Panc1 (cell line): ENCODE measurements at regions not wholly inside any gene's neighbourhood (a gene's known extent, or its start where the extent isn't known, plus 50 kb on each side); places are given as distances from the start of the nearest gene placed in this dataset.

ENCODE experiments used
- ATAC-seq: fragments of 200-7000 bp; cut with Tn5 transposase; 2 replicates; pipeline ENCODE4 v1.9.1; 2020; ENCODE audit warnings: mild to moderate bottlenecking, moderate library complexity
- BruUV-seq: library from RNA; stranded (reverse); fragments of 400-500 nt; replicated peaks from 2 replicates; lab custom pipeline; 2021; lab: Mats Ljungman, UMichigan
- CTCF ChIA-PET: fragments of 300-600 bp; sonication (Branson Sonifier 250); formaldehyde crosslinking; loops from one replicate; lab custom pipeline; 2022; ENCODE audit warnings: antibody characterized with exemption; lab: Charles Lee
- POLR2A ChIA-PET: fragments of 300-600 bp; sonication (Branson Sonifier 250); formaldehyde crosslinking; loops from one replicate; lab custom pipeline; 2022; ENCODE audit warnings: antibody characterized with exemption; lab: Charles Lee
- DNase-seq: peaks from one replicate; pipeline ENCODE4 v3.0.0-alpha.2; 2010; ENCODE audit warnings: low read depth, low spot score
- H3K27ac ChIP-seq: 2 replicates; pipeline ENCODE4 v1.5.1; 2011; ENCODE audit warnings: mild to moderate bottlenecking, low read length, inconsistent platforms
- H3K27me3 ChIP-seq: fragments of 200-500 bp; sonication (Bioruptor generic); 2 replicates; pipeline ENCODE4 v1.6.0; 2014; ENCODE audit warnings: low read length, inconsistent platforms; ENCODE audit not compliant: control insufficient read depth, insufficient read depth
- H3K36me3 ChIP-seq: fragments of 200-500 bp; sonication (Bioruptor generic); 2 replicates; pipeline ENCODE4 v1.5.1; 2014; ENCODE audit warnings: inconsistent platforms, mild to moderate bottlenecking, low read length, moderate library complexity; ENCODE audit not compliant: control insufficient read depth, insufficient read depth
- H3K4me1 ChIP-seq: 2 replicates; pipeline ENCODE4 v1.5.1; 2011; ENCODE audit warnings: inconsistent platforms, mild to moderate bottlenecking, low read length, moderate library complexity; ENCODE audit not compliant: control insufficient read depth, insufficient read depth
- H3K4me3 ChIP-seq, 2 experiments: 2 replicates each; pipeline ENCODE4 v1.5.1; 2011 to 2012; ENCODE audit warnings: low read depth in 2 of 2, low read length in 2 of 2, mild to moderate bottlenecking in 2 of 2, inconsistent platforms in 1 of 2, moderate library complexity in 1 of 2
- H3K9me3 ChIP-seq: fragments of 200-500 bp; sonication (Bioruptor generic); 2 replicates; pipeline ENCODE4 v1.5.1; 2014; ENCODE audit warnings: low read depth, mild to moderate bottlenecking, inconsistent platforms, low read length, moderate library complexity; ENCODE audit not compliant: control insufficient read depth, insufficient read depth
- CTCF ChIP-seq: fragments of 450-650 bp; IDR thresholded peaks from 2 replicates; pipeline ENCODE4 v1.5.1; 2017; ENCODE audit warnings: mild to moderate bottlenecking
- POLR2AphosphoS5 ChIP-seq: IDR thresholded peaks from 2 replicates; pipeline ENCODE4 v1.6.1; 2012; ENCODE audit warnings: mild to moderate bottlenecking, low read depth, low read length, moderate library complexity
- REST ChIP-seq, 2 experiments: IDR thresholded peaks; 2 replicates each; pipeline ENCODE4 v1.6.1; 2011 to 2012; ENCODE audit warnings: low read depth in 2 of 2, control low read depth in 1 of 2, low read length in 1 of 2, mild to moderate bottlenecking in 1 of 2, moderate library complexity in 1 of 2; ENCODE audit not compliant: insufficient read depth in 1 of 2
- SIN3A ChIP-seq: IDR thresholded peaks from 2 replicates; pipeline ENCODE4 v1.6.1; 2012; ENCODE audit warnings: low read depth, mild to moderate bottlenecking, low read length, moderate library complexity, borderline replicate concordance; ENCODE audit not compliant: insufficient read depth
- TCF7L2 ChIP-seq: IDR thresholded peaks from 2 replicates; pipeline ENCODE4 v1.6.1; 2011; ENCODE audit warnings: mild to moderate bottlenecking, low read depth, low read length, inconsistent platforms
- in situ Hi-C: cut with HindIII; loops from 2 replicates; pipeline ENCODE4 v1.10.0; 2016; ENCODE audit warnings: low sequenced_read_pairs, low pct_unique_long_range_greater_than_20kb
- intact Hi-C: fragments of 100-400 bp; cut with micrococcal nuclease; formaldehyde crosslinking; loops from one replicate; pipeline ENCODE4 v1.10.0; 2022; ENCODE audit not compliant: unreplicated experiment

- in situ Hi-C loops, result no loop called here
- DNase-seq (no peak), ATAC-seq (no peak)
- no peaks in the 10 kb centered on the region for H3K9me3 ChIP-seq
- TF ChIP-seq REST (IDR thresholded peaks at IDR 0.05; ENCODE audit: insufficient read depth in 1 of 2, low read depth in 2 of 2, low read length in 1 of 2) (no peak), CTCF (no peak), POLR2AphosphoS5 (no peak), TCF7L2 (no peak), SIN3A (no peak)
- H3K27me3 ChIP-seq, result no peaks in the 10 kb centered on the region
- H3K27ac ChIP-seq, result no peak overlapping the region
- intact Hi-C loops, result no loop called here
- H3K4me3 ChIP-seq, result no peak overlapping the region
- CTCF ChIA-PET, result interaction anchor here (0.6 kb wide), 1 partner anchor 100 kb away, joined by 3 read pairs; no protein-coding TSS in a partner anchor
- BruUV-seq, result no TSS peak
- H3K36me3 ChIP-seq, result no peaks in the 10 kb centered on the region
- no peaks in the 10 kb centered on the region for H3K4me1 ChIP-seq
- POLR2A ChIA-PET, result no interaction called here
These were observed 269.9 kb downstream of the NPR3 start for GRCh38 chr5:32981061-32981460.

GRCh38 chr5:32984851-32985610 is 273.9 kb downstream of the NPR3 start:
- no peak for ATAC-seq
- BruUV-seq, result no TSS peak
- ChIA-PET POLR2A (no interaction called here), CTCF (no interaction called here)
- intact Hi-C loops (no loop called here), in situ Hi-C loops (no loop called here)
- no peaks in the 10 kb centered on the region for H3K36me3 ChIP-seq
- H3K9me3 ChIP-seq, result no peaks in the 10 kb centered on the region
- DNase-seq, result no peak
- no peaks in the 10 kb centered on the region for H3K4me1 ChIP-seq
- no peak overlapping the region for H3K4me3 ChIP-seq
- H3K27me3 ChIP-seq, result no peaks in the 10 kb centered on the region
- TF ChIP-seq CTCF, result no peak
- no peak for TF ChIP-seq SIN3A
- no peak for TF ChIP-seq POLR2AphosphoS5
- TF ChIP-seq TCF7L2, result no peak
- TF ChIP-seq REST (IDR thresholded peaks at IDR 0.05; ENCODE audit: insufficient read depth in 1 of 2, low read depth in 2 of 2, low read length in 1 of 2), result no peak
- H3K27ac ChIP-seq, result no peak overlapping the region
